Activated CD8-positive, alpha-beta T cell treated with anti-CD3 and anti-CD28 coated beads for 36 hours (primary cell): ENCODE measurements at regions not wholly inside any gene's neighbourhood (a gene's known extent, or its start where the extent isn't known, plus 50 kb on each side); places are given as distances from the start of the nearest gene placed in this dataset.

Source experiments
- ATAC-seq: fragments of 200-7000 bp; cut with Tn5 transposase; one replicate; pipeline ENCODE4 v1.10.0; 2021; ENCODE audit warnings: mild to moderate bottlenecking, moderate library complexity
- CTCF ChIA-PET: fragments of 350-600 bp; sonication (Branson Sonifier 250); formaldehyde crosslinking; loops from one replicate; lab custom pipeline; 2021; ENCODE audit warnings: antibody characterized with exemption; lab: Charles Lee
- POLR2A ChIA-PET: fragments of 350-600 bp; sonication (Branson Sonifier 250); formaldehyde crosslinking; loops from one replicate; lab custom pipeline; 2021; ENCODE audit warnings: antibody characterized with exemption; lab: Charles Lee
- DNase-seq: peaks from one replicate; pipeline ENCODE4 v3.0.0-alpha.2; 2020
- H3K27ac Mint-ChIP-seq: one replicate; pipeline ENCODE4 v1.8.0; 2021; ENCODE audit warnings: mild to moderate bottlenecking, mixed read lengths
- H3K27me3 Mint-ChIP-seq: one replicate; pipeline ENCODE4 v1.8.0; 2021; ENCODE audit warnings: mixed read lengths
- H3K36me3 Mint-ChIP-seq: one replicate; pipeline ENCODE4 v1.8.0; 2021; ENCODE audit warnings: low read depth, mixed read lengths
- H3K4me1 Mint-ChIP-seq: one replicate; pipeline ENCODE4 v1.8.0; 2021; ENCODE audit warnings: low read depth, mixed read lengths
- H3K4me3 Mint-ChIP-seq: one replicate; pipeline ENCODE4 v1.8.0; 2021; ENCODE audit warnings: mild to moderate bottlenecking, moderate library complexity, mixed read lengths
- H3K9me3 Mint-ChIP-seq: one replicate; pipeline ENCODE4 v1.8.0; 2021; ENCODE audit warnings: mixed read lengths
- intact Hi-C: fragments of 100-400 bp; cut with micrococcal nuclease; formaldehyde crosslinking; loops from one replicate; pipeline ENCODE4 v1.10.0; 2022
- TF ChIP-seq, protein P1 (sequence below): fragments of 200-600 bp; IDR thresholded peaks from one replicate; pipeline ENCODE4 v1.8.0; 2022; ENCODE audit warnings: antibody characterized with exemption, mild to moderate bottlenecking

DNA sequence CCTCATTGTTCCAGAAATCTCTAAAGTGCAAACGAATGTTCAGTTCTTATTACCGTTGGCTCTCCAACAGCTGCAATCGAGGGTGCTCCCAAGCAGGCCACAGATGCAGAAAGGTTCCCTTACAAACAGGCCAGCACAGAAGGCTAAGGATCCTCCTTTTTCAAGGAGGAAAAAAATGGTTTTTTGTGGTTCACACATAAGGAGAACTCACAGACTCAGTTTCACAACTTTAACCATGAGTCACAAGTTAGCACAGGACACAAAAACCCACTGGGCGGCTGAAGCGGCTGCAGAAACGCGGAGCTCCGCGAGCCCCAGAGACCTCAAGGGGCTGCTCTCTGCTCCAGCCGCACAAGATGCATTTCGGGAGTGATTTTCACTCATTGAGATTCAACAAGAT is 98.2 kb upstream of the PRR5 start:
- H3K27me3 Mint-ChIP-seq: peaks cover 11% of the 10 kb centered on the region
- H3K4me3 Mint-ChIP-seq: no peak overlapping the region
- TF ChIP-seq, protein P1, sequence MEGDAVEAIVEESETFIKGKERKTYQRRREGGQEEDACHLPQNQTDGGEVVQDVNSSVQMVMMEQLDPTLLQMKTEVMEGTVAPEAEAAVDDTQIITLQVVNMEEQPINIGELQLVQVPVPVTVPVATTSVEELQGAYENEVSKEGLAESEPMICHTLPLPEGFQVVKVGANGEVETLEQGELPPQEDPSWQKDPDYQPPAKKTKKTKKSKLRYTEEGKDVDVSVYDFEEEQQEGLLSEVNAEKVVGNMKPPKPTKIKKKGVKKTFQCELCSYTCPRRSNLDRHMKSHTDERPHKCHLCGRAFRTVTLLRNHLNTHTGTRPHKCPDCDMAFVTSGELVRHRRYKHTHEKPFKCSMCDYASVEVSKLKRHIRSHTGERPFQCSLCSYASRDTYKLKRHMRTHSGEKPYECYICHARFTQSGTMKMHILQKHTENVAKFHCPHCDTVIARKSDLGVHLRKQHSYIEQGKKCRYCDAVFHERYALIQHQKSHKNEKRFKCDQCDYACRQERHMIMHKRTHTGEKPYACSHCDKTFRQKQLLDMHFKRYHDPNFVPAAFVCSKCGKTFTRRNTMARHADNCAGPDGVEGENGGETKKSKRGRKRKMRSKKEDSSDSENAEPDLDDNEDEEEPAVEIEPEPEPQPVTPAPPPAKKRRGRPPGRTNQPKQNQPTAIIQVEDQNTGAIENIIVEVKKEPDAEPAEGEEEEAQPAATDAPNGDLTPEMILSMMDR: no peak
- H3K4me1 Mint-ChIP-seq: no peaks in the 10 kb centered on the region
- H3K9me3 Mint-ChIP-seq: no peaks in the 10 kb centered on the region
- POLR2A ChIA-PET: no interaction called here
- DNase-seq (no peak), ATAC-seq (no peak)
- intact Hi-C loops: no loop called here
- CTCF ChIA-PET: no interaction called here
- H3K27ac Mint-ChIP-seq: no peak overlapping the region
- no peaks in the 10 kb centered on the region for H3K36me3 Mint-ChIP-seq

DNA sequence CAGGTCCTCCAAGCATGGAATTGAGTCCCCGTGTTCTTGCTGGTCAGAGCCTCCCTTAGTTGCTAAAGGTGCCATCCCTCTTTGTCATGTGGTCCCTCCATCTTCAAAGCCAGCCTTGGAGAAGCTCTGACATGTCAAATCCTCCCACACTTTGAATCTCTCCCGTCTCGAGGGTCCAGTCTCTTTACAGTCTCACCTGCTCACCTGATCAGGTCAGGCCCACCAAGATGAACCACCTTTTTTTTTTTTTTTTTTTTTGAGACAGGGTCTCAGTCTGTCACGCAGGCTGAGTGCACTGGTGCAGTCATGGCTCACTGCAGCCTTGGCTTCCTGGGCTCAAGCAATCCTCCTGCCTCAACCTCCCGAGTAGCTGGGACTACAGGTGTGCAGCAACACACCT is 100.3 kb upstream of the PRR5 start:
- no peaks in the 10 kb centered on the region for H3K4me1 Mint-ChIP-seq
- H3K4me3 Mint-ChIP-seq: no peak overlapping the region
- H3K36me3 Mint-ChIP-seq: no peaks in the 10 kb centered on the region
- DNase-seq (no peak), ATAC-seq (no peak)
- no peak overlapping the region for H3K27ac Mint-ChIP-seq
- intact Hi-C loops: no loop called here
- TF ChIP-seq, protein P1: no peak
- ChIA-PET CTCF (no interaction called here), POLR2A (interaction anchor here (0.6 kb wide), 1 partner anchor 128 kb away, joined by 3 read pairs; no protein-coding TSS in a partner anchor)
- no peaks in the 10 kb centered on the region for H3K9me3 Mint-ChIP-seq
- H3K27me3 Mint-ChIP-seq: peaks cover 8% of the 10 kb centered on the region

DNA sequence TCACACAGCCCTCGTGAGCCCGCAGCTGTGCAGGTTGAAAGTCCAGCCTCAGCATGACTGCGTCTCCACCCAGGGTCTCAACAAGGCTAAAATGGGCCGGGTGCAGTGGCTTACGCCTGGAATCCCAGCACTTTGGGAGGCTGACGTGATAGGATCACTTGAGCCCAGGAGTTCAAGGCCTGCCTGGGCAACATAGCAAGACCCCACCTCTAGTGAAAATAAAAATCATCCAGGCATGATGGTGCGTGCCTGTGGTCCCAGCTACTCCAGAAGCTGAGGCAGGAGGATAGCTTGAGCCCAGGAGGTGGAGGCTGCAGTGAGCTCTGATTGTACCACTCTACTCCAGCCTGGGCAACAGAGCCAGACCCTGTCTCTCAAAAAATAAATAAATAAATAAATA is 100.8 kb upstream of the PRR5 start:
- ChIA-PET CTCF (no interaction called here), POLR2A (interaction anchor here (0.6 kb wide), 1 partner anchor 127 kb away, joined by 3 read pairs; no protein-coding TSS in a partner anchor)
- Mint-ChIP-seq H3K4me3 (no peak overlapping the region), H3K27me3 (peaks cover 9% of the 10 kb centered on the region), H3K4me1 (no peaks in the 10 kb centered on the region), H3K27ac (no peak overlapping the region), H3K9me3 (no peaks in the 10 kb centered on the region), H3K36me3 (no peaks in the 10 kb centered on the region)
- ATAC-seq (no peak), DNase-seq (no peak)
- intact Hi-C loops: no loop called here
- TF ChIP-seq, protein P1: no peak

DNA sequence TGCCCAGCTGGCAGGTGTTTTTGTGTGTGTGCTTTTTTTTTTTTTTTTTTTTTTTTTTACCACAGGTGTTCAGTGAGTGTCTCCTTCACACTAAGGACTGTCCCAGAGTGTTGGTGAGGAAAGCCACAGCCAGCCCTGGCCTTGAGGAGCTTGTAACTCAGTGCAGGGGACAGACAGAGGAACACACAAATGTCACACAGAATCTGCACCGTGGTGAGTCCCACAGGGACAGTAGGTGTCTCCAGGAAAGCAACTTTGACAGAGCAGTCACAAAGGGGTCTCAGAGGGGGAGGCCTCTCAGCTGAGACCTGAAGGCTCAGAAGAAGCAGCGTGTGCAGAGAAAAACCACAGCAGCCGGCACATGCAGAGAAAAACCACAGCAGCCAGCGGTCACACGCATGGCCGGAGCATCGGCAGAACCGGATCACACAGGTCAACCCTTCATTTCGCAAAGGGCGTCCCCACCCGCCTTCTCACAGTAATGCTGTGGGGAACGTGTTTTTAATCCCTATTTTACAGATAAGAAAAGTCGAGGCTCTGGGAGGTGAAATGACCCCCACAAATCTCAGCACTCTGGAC is 101.7 kb upstream of the PRR5 start:
- Mint-ChIP-seq H3K4me1 (peaks cover 6% of the 10 kb centered on the region), H3K4me3 (no peak overlapping the region), H3K27ac (no peak overlapping the region), H3K9me3 (no peaks in the 10 kb centered on the region), H3K27me3 (peaks cover 13% of the 10 kb centered on the region), H3K36me3 (no peaks in the 10 kb centered on the region)
- CTCF ChIA-PET: no interaction called here
- DNase-seq: no peak
- intact Hi-C loops: no loop called here
- POLR2A ChIA-PET: no interaction called here
- TF ChIP-seq, protein P1: no peak
- no peak for ATAC-seq

DNA sequence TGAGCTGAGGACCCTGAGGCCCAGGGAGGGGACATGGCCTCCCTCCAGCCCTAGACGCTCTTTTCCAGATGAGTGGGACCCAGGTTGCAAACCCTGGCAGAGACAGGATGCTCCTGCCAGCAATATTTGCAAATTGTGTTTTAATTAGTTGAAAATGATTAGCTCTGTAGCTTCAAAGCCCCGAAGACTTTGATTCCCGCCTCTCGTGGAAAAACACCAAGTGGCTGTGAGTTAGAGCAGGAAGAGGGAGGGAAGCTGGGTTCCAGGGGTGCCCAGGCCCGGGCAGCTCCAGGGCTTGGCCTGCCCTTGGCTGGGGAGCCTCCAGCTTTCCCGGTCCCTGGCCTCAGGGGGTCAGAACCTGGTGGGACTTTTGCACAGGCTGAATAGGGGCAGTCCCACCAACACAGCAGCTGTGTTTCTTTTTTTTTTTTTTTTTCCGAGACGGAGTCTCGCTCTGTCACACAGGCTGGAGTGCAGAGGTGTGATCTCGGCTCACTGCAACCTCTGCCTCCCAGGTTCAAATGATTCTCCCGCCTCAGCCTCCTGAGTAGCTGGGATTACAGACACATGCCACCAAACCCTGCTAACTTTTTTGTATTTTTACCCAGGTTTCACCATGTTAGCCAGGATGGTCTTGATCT is 101.6 kb upstream of the RTL6 start:
- ChIA-PET CTCF (no interaction called here), POLR2A (no interaction called here)
- Mint-ChIP-seq H3K27me3 (peaks cover 17% of the 10 kb centered on the region), H3K4me1 (peaks cover 6% of the 10 kb centered on the region), H3K9me3 (no peaks in the 10 kb centered on the region), H3K4me3 (no peak overlapping the region), H3K36me3 (no peaks in the 10 kb centered on the region), H3K27ac (no peak overlapping the region)
- no peak for DNase-seq
- intact Hi-C loops: no loop called here
- no peak for ATAC-seq
- TF ChIP-seq, protein P1: no peak
